ES-I3 (cell line): ENCODE measurements at regions not wholly inside any gene's neighbourhood (a gene's known extent, or its start where the extent isn't known, plus 50 kb on each side); places are given as distances from the start of the nearest gene placed in this dataset.
"Not testable (repeated sequence)": the region's sequence is repeated elsewhere in the genome, so short reads cannot be mapped to it uniquely, and the experiment has no call there.

Source experiments
- H3K36me3 ChIP-seq: 2 replicates; pipeline ENCODE4 v1.6.1; 2013; ENCODE audit warnings: mild to moderate bottlenecking, low read length, control low read depth, moderate library complexity; ENCODE audit not compliant: insufficient read depth
- H3K4me1 ChIP-seq: 2 replicates; pipeline ENCODE4 v1.6.1; 2013; ENCODE audit warnings: mild to moderate bottlenecking, control low read depth, low read length; ENCODE audit not compliant: insufficient read depth
- H3K9ac ChIP-seq: 2 replicates; pipeline ENCODE4 v1.6.1; 2013; ENCODE audit warnings: low read depth, mild to moderate bottlenecking, low read length, moderate library complexity
- H3K9me3 ChIP-seq: 2 replicates; pipeline ENCODE4 v1.6.1; 2013; ENCODE audit warnings: mild to moderate bottlenecking, low read length, moderate library complexity; ENCODE audit not compliant: control insufficient read depth, insufficient read depth

DNA sequence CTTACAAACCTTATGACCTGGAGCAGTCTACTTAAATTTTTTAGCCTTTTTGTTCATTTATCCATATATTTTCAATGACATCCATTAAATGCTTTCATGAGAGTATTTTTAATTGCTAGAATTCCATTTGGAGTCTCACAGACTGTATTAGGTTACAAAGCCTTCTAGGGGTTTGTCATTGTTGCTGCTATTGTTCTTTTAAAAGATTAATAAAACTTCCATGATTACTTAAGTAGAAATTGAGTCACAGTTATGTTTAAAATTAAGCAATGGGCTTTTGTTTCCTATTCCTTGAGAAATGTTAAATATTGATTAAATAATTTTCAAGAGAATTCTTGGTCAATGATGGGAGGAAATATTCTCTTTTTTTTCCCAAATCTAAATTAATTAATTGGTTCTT lies 1408.4 kb upstream of the RAG2 start:
- Histone ChIP-seq H3K4me1 (no peaks in the 10 kb centered on the region), H3K36me3 (no peaks in the 10 kb centered on the region), H3K9me3 (no peaks in the 10 kb centered on the region), H3K9ac (no peak overlapping the region)

DNA sequence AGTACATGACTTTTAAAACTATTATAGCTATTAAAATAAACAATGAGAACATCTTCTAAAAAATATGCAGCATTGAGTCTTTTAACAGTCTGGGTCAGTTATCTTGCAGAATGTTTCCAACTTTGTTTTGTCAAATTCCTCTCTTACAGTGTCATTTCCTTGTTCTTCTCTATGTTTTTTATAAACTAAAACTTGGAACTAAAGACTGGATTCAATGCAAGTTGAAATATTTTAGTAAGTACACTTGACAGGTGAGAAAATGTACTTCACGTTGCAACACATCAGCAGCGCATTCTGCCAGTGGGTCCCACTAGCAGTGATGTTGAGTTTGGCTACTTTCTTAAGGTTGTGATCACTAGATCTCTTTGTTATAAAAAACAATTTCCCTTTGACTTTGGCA lies 1407.6 kb upstream of the RAG2 start:
- H3K36me3 ChIP-seq = no peaks in the 10 kb centered on the region
- no peaks in the 10 kb centered on the region for H3K4me1 ChIP-seq
- H3K9ac ChIP-seq = no peak overlapping the region
- H3K9me3 ChIP-seq = no peaks in the 10 kb centered on the region

DNA sequence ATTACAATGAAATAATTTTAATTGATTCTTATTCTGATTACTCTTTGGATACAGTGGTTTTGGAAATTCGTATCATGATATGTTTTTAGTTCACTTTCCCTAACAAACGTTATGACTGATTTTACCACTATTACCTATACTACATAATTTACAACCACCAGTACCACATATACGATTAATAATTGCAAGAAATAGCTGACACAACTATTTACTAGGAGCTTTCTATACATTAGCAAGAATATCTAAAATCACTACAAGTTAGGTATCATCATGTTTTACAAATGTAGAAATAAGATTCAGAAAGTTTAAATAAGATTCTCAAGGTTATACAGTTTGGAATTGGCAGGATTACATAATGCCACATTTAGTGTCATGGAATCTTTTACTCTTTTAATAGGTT lies 1401.1 kb upstream of the RAG2 start:
- H3K9me3 ChIP-seq = no peaks in the 10 kb centered on the region
- H3K36me3 ChIP-seq = no peaks in the 10 kb centered on the region
- no peak overlapping the region for H3K9ac ChIP-seq
- H3K4me1 ChIP-seq = no peaks in the 10 kb centered on the region

DNA sequence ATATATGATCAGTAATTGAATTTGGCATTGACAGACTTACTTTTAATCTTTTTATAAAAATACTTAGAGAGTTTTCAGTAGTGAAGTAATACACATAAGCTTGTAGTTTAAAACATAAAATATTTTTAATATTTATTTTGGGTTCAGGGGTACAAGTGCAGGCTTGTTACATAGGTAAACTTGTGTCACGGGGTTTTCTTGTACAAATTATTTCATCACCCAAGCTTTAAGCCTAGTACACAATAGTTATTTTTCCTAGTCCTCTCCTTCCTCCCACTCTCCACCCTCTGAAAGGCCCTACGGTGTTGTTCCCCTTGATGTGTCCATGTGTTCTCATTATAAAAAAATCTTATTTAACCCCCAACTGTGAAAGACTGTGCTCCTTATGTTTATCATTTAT lies 1397.8 kb upstream of the RAG2 start:
- no peaks in the 10 kb centered on the region for H3K36me3 ChIP-seq
- H3K4me1 ChIP-seq = no peaks in the 10 kb centered on the region
- H3K9me3 ChIP-seq = no peaks in the 10 kb centered on the region; the same call in 1 of the 2 replicates
- H3K9ac ChIP-seq = no peak overlapping the region

DNA sequence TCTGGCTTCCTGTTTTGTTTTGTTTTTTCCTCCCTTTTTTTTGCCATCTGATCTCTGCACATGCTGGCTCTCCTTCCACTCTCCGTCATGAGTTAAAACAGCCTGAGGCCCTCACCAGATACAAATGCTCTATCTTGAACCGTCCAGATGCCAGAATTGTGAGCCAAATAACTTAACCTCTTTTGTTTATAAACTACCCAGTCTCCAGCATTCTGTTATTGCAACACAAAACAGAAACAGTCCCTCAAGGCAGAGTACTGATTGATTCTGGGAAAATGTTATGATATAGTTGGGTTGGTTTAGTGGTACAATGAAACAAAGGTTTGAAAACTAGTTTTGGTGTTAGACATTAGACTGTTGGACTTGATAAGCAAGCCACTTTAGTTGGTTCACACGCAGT lies 1390.0 kb upstream of the RAG2 start:
- Histone ChIP-seq H3K36me3 (no peaks in the 10 kb centered on the region), H3K4me1 (no peaks in the 10 kb centered on the region), H3K9ac (no peak overlapping the region), H3K9me3 (no peaks in the 10 kb centered on the region; the same call in 1 of the 2 replicates)

DNA sequence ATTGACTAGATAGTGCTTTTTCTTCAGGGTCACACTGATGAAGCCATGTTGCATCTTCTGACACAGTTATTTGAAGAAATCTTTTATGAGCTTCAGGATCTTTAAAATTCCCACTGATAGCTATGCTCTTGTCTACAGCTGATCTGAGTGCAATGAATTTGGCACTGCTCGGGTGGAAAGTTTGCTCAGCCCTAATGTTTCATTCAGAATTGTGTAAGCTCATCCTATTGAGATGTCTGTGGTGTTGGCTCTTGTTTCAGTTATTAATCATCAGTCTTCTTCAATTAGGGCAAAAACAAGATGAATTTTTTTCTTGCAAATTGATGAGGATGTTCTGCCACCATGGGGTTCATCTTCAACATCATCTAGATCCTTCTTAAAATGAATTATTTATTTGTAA lies 1387.0 kb upstream of the RAG2 start:
- no peaks in the 10 kb centered on the region for H3K4me1 ChIP-seq
- no peak overlapping the region for H3K9ac ChIP-seq
- no peaks in the 10 kb centered on the region for H3K36me3 ChIP-seq
- no peaks in the 10 kb centered on the region for H3K9me3 ChIP-seq

DNA sequence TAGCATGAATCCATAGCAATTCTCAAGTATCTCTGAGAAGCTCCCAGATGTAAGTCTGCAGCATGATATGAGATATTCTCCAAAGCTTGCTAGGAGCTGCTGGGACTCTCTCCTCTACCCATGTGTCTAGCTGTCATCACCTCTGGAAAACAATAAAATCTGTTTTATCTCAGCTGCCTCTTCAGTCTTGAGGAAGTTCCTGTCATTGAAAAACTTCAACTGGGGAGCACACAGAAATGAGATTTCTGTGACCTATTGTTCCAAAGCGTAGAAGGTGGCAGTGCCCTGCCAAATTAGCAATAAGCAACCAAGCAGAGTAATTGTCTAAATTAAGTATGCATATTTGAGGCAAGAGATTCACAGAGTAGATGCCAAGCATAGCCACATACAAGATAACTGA lies 1380.6 kb upstream of the RAG2 start:
- Histone ChIP-seq H3K9me3 (no peaks in the 10 kb centered on the region), H3K9ac (no peak overlapping the region)

DNA sequence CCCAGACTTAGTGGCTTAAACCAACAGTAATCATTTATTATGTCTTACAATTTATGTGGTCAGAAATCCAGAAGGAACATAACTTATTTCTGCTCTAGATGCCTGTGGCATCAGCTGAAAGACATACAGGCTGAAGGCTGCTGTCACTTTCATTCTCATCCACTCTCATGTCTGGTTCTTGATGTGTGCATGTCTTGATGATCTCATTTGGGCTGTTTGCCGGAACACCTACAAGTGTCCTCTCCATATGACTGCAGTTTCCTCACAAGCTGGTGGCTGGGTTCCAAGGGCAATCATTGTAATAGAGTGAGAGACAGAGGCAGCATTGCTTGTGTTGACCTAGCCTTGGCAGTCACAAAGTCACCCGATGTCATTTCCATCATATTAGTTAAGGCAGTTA lies 1375.9 kb upstream of the RAG2 start:
- no peak overlapping the region for H3K9ac ChIP-seq
- H3K4me1 ChIP-seq = no peaks in the 10 kb centered on the region
- H3K36me3 ChIP-seq = no peaks in the 10 kb centered on the region
- H3K9me3 ChIP-seq = no peaks in the 10 kb centered on the region

More for the DNA sequence above, 1380.6 kb upstream of the RAG2 start:
- no peaks in the 10 kb centered on the region for H3K4me1 ChIP-seq
- H3K36me3 ChIP-seq = no peaks in the 10 kb centered on the region

DNA sequence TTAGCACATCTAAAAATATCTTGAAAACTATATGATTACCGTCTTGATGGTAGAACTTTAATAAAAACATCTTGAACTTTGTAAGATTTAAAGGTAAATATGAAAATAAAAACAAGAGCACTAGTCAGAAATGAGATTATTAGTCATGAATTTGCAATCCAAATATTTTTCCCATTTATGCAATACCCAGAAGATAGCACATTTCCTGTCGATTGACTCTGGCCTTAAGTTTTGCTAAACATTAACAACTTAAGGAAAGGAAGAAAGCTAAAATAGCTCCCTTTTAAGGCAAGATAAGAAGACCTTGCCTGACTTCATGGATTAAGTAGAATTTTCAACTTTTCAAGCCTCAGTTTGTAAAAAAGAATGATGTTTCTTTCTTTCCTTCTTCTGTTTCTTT lies 1374.7 kb upstream of the RAG2 start:
- Histone ChIP-seq H3K36me3 (no peaks in the 10 kb centered on the region), H3K9me3 (no peaks in the 10 kb centered on the region), H3K9ac (no peak overlapping the region), H3K4me1 (no peaks in the 10 kb centered on the region)

DNA sequence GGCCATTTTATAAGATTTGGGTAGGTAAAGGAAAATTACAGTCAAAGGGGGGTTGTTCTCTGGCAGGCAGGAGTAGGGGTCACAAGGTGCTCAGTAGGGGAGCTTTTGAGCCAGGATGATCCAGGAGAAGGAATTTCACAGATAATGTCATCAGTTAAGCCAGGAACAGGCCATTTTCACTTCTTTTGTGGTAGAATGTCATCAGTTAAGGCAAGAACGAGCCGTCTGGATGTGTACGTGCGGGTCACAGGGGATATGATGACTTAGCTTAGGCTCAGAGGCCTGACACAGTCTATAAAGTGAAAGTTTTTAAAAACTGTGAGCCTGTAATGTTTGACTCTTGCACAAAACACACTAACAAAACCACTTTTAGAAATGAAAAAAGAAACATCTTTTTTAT lies 1371.3 kb upstream of the RAG2 start:
- H3K9ac ChIP-seq, H3K4me1 ChIP-seq, H3K9me3 ChIP-seq, H3K36me3 ChIP-seq: not testable (repeated sequence)

DNA sequence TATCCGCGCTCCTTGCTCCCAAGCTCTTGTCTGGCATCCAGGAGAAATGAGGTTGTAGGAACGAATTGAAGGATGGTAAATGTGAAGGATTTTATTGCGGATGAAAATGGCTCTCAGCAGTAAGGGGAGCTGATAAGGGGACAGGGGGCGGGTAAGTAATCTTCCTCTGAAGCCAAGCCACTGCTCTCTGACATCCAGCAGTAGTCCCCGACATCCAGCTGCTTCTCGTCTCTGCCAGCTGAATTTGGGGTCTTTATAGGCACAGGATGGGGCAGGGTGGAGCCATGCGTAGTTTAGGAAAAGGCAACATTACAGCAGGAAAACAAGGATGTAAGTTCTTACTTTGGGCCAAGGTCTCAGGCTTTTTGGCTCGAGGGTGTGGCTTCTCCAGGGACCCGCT lies 1370.1 kb upstream of the RAG2 start:
- Histone ChIP-seq H3K36me3 (no peaks in the 10 kb centered on the region), H3K9ac (no peak overlapping the region), H3K9me3 (no peaks in the 10 kb centered on the region), H3K4me1 (no peaks in the 10 kb centered on the region; the same call in 1 of the 2 replicates)

DNA sequence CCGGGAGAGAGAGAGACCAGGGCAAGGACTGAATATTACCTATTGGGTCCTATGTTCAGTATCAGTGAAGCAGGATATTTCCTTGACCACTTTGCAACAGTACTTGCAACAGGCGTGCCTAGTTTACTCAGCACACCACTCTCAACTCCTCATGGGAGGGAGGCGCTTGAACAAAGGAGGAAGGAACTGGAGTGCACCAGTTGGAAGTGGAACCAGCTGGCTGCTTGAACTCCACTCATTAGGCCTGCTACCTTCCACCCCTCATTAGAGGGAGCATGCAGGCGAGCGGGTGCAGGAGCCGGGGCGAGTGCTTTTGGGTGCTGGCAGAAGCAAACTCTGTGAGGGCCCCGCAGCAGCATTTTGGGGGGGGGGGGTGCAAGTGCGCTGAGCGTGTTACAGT lies 1369.6 kb upstream of the RAG2 start:
- Histone ChIP-seq H3K9me3 (no peaks in the 10 kb centered on the region), H3K4me1 (no peaks in the 10 kb centered on the region; the same call in 1 of the 2 replicates), H3K36me3 (no peaks in the 10 kb centered on the region), H3K9ac (no peak overlapping the region)

DNA sequence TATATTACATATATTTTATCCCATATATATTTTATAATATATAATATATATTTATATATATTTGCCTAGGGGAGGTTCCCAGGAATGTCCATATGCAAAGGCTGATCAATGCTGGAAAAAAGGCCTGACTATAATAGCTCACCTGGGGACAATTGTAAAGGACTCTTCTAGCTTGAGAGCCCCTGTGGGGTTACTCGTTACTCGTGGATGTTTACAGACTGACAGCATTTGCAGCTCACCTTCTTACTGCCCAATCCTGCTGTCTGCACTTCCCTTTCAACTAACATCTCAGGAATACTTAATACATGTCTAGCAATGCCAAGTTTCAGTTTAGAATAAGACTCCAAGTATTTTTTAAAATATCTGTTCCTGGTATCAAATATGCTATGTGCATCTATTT lies 1365.4 kb upstream of the RAG2 start:
- H3K4me1 ChIP-seq = no peaks in the 10 kb centered on the region; the same call in 1 of the 2 replicates
- no peaks in the 10 kb centered on the region for H3K9me3 ChIP-seq
- no peak overlapping the region for H3K9ac ChIP-seq
- H3K36me3 ChIP-seq = no peaks in the 10 kb centered on the region

DNA sequence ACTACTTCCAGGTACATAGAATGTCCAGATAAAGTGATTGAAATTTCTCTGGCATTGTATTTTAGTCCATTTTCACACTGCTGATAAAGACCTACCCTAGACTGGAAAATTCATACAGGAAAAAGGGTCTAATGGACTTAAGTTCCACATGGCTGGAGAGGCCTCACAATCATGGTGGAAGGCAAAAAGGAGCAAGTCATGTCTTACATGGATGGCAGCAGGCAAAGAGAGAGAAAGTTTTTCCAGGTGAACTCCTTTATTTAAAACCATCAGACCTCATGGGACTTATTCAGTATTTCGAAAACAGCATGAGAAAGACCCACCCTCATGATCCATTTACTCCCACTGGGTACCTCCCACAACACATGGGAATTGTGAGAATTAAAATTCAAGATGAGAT lies 1359.7 kb upstream of the RAG2 start:
- Histone ChIP-seq H3K9ac (no peak overlapping the region), H3K4me1 (no peaks in the 10 kb centered on the region), H3K9me3 (no peaks in the 10 kb centered on the region; the same call in 1 of the 2 replicates), H3K36me3 (no peaks in the 10 kb centered on the region)

DNA sequence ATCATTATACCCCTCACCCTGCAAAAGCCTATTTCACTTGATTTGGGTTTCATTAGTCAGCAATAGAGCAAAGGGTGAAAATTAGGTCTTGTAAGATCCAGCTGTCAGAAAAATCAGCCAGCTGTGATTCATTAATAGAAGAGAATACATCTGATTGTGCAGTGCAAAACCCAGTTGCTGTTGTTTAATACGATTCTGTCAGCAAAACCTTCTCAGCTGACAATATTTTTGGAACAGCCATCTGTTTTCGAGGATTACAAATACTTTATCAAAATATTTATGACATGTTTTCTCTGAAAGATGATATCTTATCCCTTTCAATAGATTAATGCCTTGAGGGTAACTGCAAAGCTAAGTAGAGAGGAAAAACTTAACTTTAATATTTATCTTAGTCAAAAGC lies 1354.0 kb upstream of the RAG2 start:
- Histone ChIP-seq H3K9me3 (no peaks in the 10 kb centered on the region; the same call in 1 of the 2 replicates), H3K36me3 (no peaks in the 10 kb centered on the region), H3K9ac (no peak overlapping the region), H3K4me1 (no peaks in the 10 kb centered on the region)

DNA sequence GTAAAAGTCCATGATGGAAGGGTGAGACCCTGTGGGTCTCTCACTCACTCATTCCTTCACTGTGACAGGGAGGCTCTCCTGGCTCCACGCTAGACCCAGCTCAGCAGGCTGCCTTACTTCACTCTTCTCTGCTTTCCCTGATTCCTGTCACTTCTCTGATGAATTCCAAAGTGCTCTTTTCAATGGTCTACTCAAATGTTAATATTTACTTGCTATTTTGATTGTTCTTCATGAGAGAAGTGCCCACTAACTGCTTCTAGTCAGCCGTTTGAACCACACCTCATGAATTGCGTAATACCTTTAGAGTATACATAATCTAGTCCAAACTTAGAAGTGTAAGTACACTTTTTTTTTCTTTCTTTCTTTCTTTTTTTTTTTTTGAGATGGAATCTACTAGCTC lies 1350.2 kb upstream of the RAG2 start:
- Histone ChIP-seq H3K36me3 (no peaks in the 10 kb centered on the region), H3K9me3 (no peaks in the 10 kb centered on the region; the same call in 1 of the 2 replicates), H3K4me1 (no peaks in the 10 kb centered on the region), H3K9ac (no peak overlapping the region)
